GM21737 (cell line): ENCODE measurements at regions not wholly inside any gene's neighbourhood (a gene's known extent, or its start where the extent isn't known, plus 50 kb on each side); places are given as distances from the start of the nearest gene placed in this dataset.
A peak's percentile ranks its signal among the peaks of the same experiment; 100 is the strongest.
"Not testable (repeated sequence)": the region's sequence is repeated elsewhere in the genome, so short reads cannot be mapped to it uniquely, and the experiment has no call there.

Source experiments
- ATAC-seq: cut with Tn5 transposase; IDR thresholded peaks from one replicate; pipeline ENCODE4 v1.9.1; 2021; ENCODE audit warnings: mild to moderate bottlenecking, moderate library complexity; ENCODE audit not compliant: unreplicated experiment

GRCh38 chr6:97449444-97449966, 166.5 kb upstream of the MMS22L start:
- ATAC-seq, result no peak

- ATAC-seq, result no peak
Observed at GRCh38 chr6:97450087-97450486, 167.1 kb upstream of the MMS22L start.

GRCh38 chr6:97456070-97456469, 173.1 kb upstream of the MMS22L start:
- no peak for ATAC-seq

- ATAC-seq, result no peak
Observed at GRCh38 chr6:97459535-97459934, 176.5 kb upstream of the MMS22L start.

- no peak for ATAC-seq
Observed at GRCh38 chr6:97459986-97460385, 177.0 kb upstream of the MMS22L start.

- no peak for ATAC-seq
Observed at GRCh38 chr6:97460394-97461080, 177.5 kb upstream of the MMS22L start.

GRCh38 chr6:97461218-97461617, 178.2 kb upstream of the MMS22L start:
- ATAC-seq, result no peak

GRCh38 chr6:97462031-97462430, 179.0 kb upstream of the MMS22L start:
- no peak for ATAC-seq

GRCh38 chr6:97462938-97463598, 180.1 kb upstream of the MMS22L start:
- ATAC-seq, result no peak

GRCh38 chr6:97465877-97466561, 183.0 kb upstream of the MMS22L start:
- no peak for ATAC-seq

GRCh38 chr6:97468981-97469380, 186.0 kb upstream of the MMS22L start:
- no peak for ATAC-seq

GRCh38 chr6:97469451-97469850, 186.4 kb upstream of the MMS22L start:
- no peak for ATAC-seq

- ATAC-seq, result no peak
Observed at GRCh38 chr6:97470322-97470721, 187.3 kb upstream of the MMS22L start.

- ATAC-seq, result no peak
Observed at GRCh38 chr6:97473979-97474378, 191.0 kb upstream of the MMS22L start.

GRCh38 chr6:97497713-97498331, 214.8 kb upstream of the MMS22L start:
- peak; percentile 97 for ATAC-seq

- no peak for ATAC-seq
Observed at GRCh38 chr6:97501853-97502252, 218.8 kb upstream of the MMS22L start.

- ATAC-seq, result no peak
Observed at GRCh38 chr6:97508646-97509045, 225.6 kb upstream of the MMS22L start.

GRCh38 chr6:97513260-97513659, 230.2 kb upstream of the MMS22L start:
- not testable (repeated sequence) for ATAC-seq

GRCh38 chr6:97524811-97525210, 241.8 kb upstream of the MMS22L start:
- no peak for ATAC-seq

GRCh38 chr6:97535800-97536199, 252.8 kb upstream of the MMS22L start:
- no peak for ATAC-seq

- no peak for ATAC-seq
Observed at GRCh38 chr6:97548354-97548753, 265.3 kb upstream of the MMS22L start.
